ENCODE measurements at regions not wholly inside any gene's neighbourhood (a gene's known extent, or its start where the extent isn't known, plus 50 kb on each side); places are given as distances from the start of the nearest gene placed in this dataset.

DNA sequence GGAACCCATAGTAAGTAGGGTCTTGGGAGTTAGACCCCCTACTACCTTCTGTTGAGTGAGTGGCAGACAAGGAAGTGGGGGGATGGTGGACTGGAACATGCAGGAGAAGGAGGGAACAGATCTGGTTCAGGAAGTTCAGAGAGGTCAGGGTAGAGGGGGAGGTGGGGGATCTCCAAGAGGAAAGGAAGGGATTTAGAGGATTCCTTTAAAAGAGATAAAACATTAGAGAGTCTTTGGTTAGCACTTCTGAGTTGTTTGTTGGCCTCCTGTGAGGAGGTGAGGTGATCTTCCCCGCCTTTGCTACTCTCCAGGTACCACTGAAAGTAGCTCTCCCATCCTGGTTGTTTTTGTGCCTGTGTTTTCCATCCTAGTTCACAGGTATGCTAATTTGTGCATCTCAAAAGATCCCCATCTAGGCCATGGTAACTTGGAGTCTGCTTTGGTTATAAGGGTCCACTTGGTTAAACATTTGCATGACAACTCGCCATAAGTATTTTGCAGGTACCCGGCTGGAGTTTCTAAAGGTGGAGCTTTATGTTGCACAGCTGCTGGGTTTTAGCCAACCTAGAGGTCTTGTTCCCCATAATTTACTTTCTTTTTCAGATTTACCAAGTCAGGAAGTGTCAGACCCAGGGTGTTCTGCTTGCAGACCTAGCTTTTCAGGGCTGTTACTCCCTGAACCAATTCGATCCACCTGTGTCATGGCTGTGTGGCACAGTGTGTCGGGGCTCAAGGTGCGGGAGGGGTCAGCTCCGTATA is 79.3 kb upstream of the SORL1 start:
- TF ChIP-seq, protein P1, sequence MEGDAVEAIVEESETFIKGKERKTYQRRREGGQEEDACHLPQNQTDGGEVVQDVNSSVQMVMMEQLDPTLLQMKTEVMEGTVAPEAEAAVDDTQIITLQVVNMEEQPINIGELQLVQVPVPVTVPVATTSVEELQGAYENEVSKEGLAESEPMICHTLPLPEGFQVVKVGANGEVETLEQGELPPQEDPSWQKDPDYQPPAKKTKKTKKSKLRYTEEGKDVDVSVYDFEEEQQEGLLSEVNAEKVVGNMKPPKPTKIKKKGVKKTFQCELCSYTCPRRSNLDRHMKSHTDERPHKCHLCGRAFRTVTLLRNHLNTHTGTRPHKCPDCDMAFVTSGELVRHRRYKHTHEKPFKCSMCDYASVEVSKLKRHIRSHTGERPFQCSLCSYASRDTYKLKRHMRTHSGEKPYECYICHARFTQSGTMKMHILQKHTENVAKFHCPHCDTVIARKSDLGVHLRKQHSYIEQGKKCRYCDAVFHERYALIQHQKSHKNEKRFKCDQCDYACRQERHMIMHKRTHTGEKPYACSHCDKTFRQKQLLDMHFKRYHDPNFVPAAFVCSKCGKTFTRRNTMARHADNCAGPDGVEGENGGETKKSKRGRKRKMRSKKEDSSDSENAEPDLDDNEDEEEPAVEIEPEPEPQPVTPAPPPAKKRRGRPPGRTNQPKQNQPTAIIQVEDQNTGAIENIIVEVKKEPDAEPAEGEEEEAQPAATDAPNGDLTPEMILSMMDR (conservative IDR thresholded peaks at IDR 0.05 in 1 of 2, IDR thresholded peaks at IDR 0.05 in 1 of 2; ENCODE audit: extremely low read depth in 1 of 2, insufficient read depth in 1 of 2, low read depth in 1 of 2, low read length in 2 of 2) = no peak
- TF ChIP-seq EZH2 (IDR thresholded peaks at IDR 0.05; ENCODE audit: borderline replicate concordance, low read length) = no peak
